A172 (cell line): ENCODE measurements at regions not wholly inside any gene's neighbourhood (a gene's known extent, or its start where the extent isn't known, plus 50 kb on each side); places are given as distances from the start of the nearest gene placed in this dataset.
"Not testable (repeated sequence)": the region's sequence is repeated elsewhere in the genome, so short reads cannot be mapped to it uniquely, and the experiment has no call there.

Experiments used
- DNase-seq: peaks from one replicate; pipeline ENCODE4 v3.0.0-alpha.2; 2015; ENCODE audit warnings: low spot score

GRCh38 chr3:83251490-83251889 is 1490.0 kb upstream of the GBE1 start:
- DNase-seq = no peak

GRCh38 chr3:83250613-83251012 is 1489.2 kb upstream of the GBE1 start:
- DNase-seq = no peak

- no peak for DNase-seq
Measured at GRCh38 chr3:83248454-83248853, 1487.0 kb upstream of the GBE1 start.

GRCh38 chr3:83235180-83235814 is 1473.9 kb upstream of the GBE1 start:
- no peak for DNase-seq

- peak; percentile 36 for DNase-seq
Measured at GRCh38 chr3:83233715-83234114, 1472.3 kb upstream of the GBE1 start.

GRCh38 chr3:83230841-83231240 is 1469.4 kb upstream of the GBE1 start:
- peak; percentile 38 for DNase-seq

- DNase-seq = no peak
Measured at GRCh38 chr3:83230376-83230775, 1468.9 kb upstream of the GBE1 start.

- peak; percentile 21 for DNase-seq
Measured at GRCh38 chr3:83226751-83227150, 1465.3 kb upstream of the GBE1 start.

GRCh38 chr3:83224101-83224868 is 1462.8 kb upstream of the GBE1 start:
- DNase-seq = peak; percentile 74

GRCh38 chr3:83218383-83219200 is 1457.1 kb upstream of the GBE1 start:
- DNase-seq = peak; percentile 7

- not testable (repeated sequence) for DNase-seq
Measured at GRCh38 chr3:83217595-83218118, 1456.2 kb upstream of the GBE1 start.

GRCh38 chr3:83216919-83217594 is 1455.6 kb upstream of the GBE1 start:
- no peak for DNase-seq

GRCh38 chr3:83195243-83195642 is 1433.8 kb upstream of the GBE1 start:
- DNase-seq = no peak

GRCh38 chr3:83193526-83193925 is 1432.1 kb upstream of the GBE1 start:
- peak; percentile 71 for DNase-seq

GRCh38 chr3:83189634-83190033 is 1428.2 kb upstream of the GBE1 start:
- peak; percentile 13 for DNase-seq

- no peak for DNase-seq
Measured at GRCh38 chr3:83169473-83169872, 1408.0 kb upstream of the GBE1 start.

- DNase-seq = no peak
Measured at GRCh38 chr3:83150896-83151295, 1389.5 kb upstream of the GBE1 start.

GRCh38 chr3:83140983-83141382 is 1379.5 kb upstream of the GBE1 start:
- DNase-seq = no peak

GRCh38 chr3:83131236-83131635 is 1369.8 kb upstream of the GBE1 start:
- DNase-seq = no peak

GRCh38 chr3:83122774-83123350 is 1361.4 kb upstream of the GBE1 start:
- DNase-seq = no peak

GRCh38 chr3:83093222-83093572 is 1331.8 kb upstream of the GBE1 start:
- DNase-seq = no peak
